ENCODE measurements at regions not wholly inside any gene's neighbourhood (a gene's known extent, or its start where the extent isn't known, plus 50 kb on each side); places are given as distances from the start of the nearest gene placed in this dataset.

- TF ChIP-seq EZH2 (IDR thresholded peaks at IDR 0.05; ENCODE audit: borderline replicate concordance) (no peak), CTCF (IDR thresholded peaks at IDR 0.05; ENCODE audit: poor library complexity) (no peak), EZH2phosphoT487 (IDR thresholded peaks at IDR 0.05; ENCODE audit: low read depth, severe bottlenecking, unreplicated experiment) (no peak)
These were observed 91.1 kb downstream of the CAPZA3 start for GRCh38 chr12:18828987-18829386.

Data from hepatocyte (in vitro differentiated cells).